ENCODE measurements at regions not wholly inside any gene's neighbourhood (a gene's known extent, or its start where the extent isn't known, plus 50 kb on each side); places are given as distances from the start of the nearest gene placed in this dataset.

GRCh38 chr5:3218916-3219650 lies 376.5 kb upstream of the IRX1 start:
- DNase-seq: no peak
- Histone ChIP-seq H3K27ac (no peak overlapping the region), H3K27me3 (no peaks in the 10 kb centered on the region), H3K4me1 (no peaks in the 10 kb centered on the region), H3K36me3 (no peaks in the 10 kb centered on the region), H3K4me3 (replicated peaks in 1 of 3) (no peak overlapping the region), H3K9me3 (no peaks in the 10 kb centered on the region)
- 84 to 85% methylated on average over 13 to 18 of the region's 20 CpGs for WGBS, 2 donors
- TF ChIP-seq POLR2A (IDR thresholded peaks at IDR 0.05): no peak
- no peak for TF ChIP-seq CTCF (IDR thresholded peaks at IDR 0.05)
- intact Hi-C loops (cut with DNase I): no loop called here

GRCh38 chr5:3217771-3218495 lies 377.7 kb upstream of the IRX1 start:
- Histone ChIP-seq H3K27me3 (no peaks in the 10 kb centered on the region), H3K4me1 (no peaks in the 10 kb centered on the region), H3K27ac (no peak overlapping the region), H3K36me3 (no peaks in the 10 kb centered on the region), H3K4me3 (replicated peaks in 1 of 3) (no peak overlapping the region), H3K9me3 (no peaks in the 10 kb centered on the region)
- no peak for DNase-seq
- TF ChIP-seq POLR2A (IDR thresholded peaks at IDR 0.05) (no peak), CTCF (IDR thresholded peaks at IDR 0.05) (no peak)
- 84 to 87% methylated on average over 22 of the region's 22 CpGs for WGBS, 2 donors
- intact Hi-C loops (cut with DNase I): no loop called here

- Histone ChIP-seq H3K27me3 (no peaks in the 10 kb centered on the region), H3K9me3 (no peaks in the 10 kb centered on the region), H3K36me3 (no peaks in the 10 kb centered on the region), H3K4me3 (replicated peaks in 1 of 3) (no peak overlapping the region), H3K4me1 (no peaks in the 10 kb centered on the region), H3K27ac (no peak overlapping the region)
- 73 to 79% methylated on average over 9 to 10 of the region's 10 CpGs for WGBS, 2 donors
- no peak for DNase-seq
- intact Hi-C loops (cut with DNase I): no loop called here
- no peak for TF ChIP-seq POLR2A (IDR thresholded peaks at IDR 0.05)
- TF ChIP-seq CTCF (IDR thresholded peaks at IDR 0.05): no peak
Measured at GRCh38 chr5:3217114-3217513, 378.5 kb upstream of the IRX1 start.

GRCh38 chr5:3216386-3216785 lies 379.2 kb upstream of the IRX1 start:
- no peak for TF ChIP-seq CTCF (IDR thresholded peaks at IDR 0.05)
- no peak for TF ChIP-seq POLR2A (IDR thresholded peaks at IDR 0.05)
- Histone ChIP-seq H3K4me3 (replicated peaks in 1 of 3) (no peak overlapping the region), H3K27ac (no peak overlapping the region), H3K9me3 (no peaks in the 10 kb centered on the region), H3K36me3 (no peaks in the 10 kb centered on the region), H3K27me3 (no peaks in the 10 kb centered on the region), H3K4me1 (no peaks in the 10 kb centered on the region)
- 79 to 88% methylated on average over 7 of the region's 7 CpGs for WGBS, 2 donors
- no peak for DNase-seq
- intact Hi-C loops (cut with DNase I): no loop called here

GRCh38 chr5:3214838-3215374 lies 380.7 kb upstream of the IRX1 start:
- DNase-seq: no peak
- no peaks in the 10 kb centered on the region for H3K36me3 ChIP-seq
- H3K27ac ChIP-seq: no peak overlapping the region
- WGBS, 2 donors: 89 to 91% methylated on average over 11 to 12 of the region's 12 CpGs
- TF ChIP-seq POLR2A (IDR thresholded peaks at IDR 0.05): no peak
- no peak for TF ChIP-seq CTCF (IDR thresholded peaks at IDR 0.05)
- intact Hi-C loops (cut with DNase I): no loop called here
- H3K9me3 ChIP-seq: no peaks in the 10 kb centered on the region
- no peak overlapping the region for H3K4me3 ChIP-seq (replicated peaks in 1 of 3)
- H3K4me1 ChIP-seq: no peaks in the 10 kb centered on the region
- H3K27me3 ChIP-seq: no peaks in the 10 kb centered on the region

All from thyroid gland (tissue), 4 donors.